ENCODE measurements at regions not wholly inside any gene's neighbourhood (a gene's known extent, or its start where the extent isn't known, plus 50 kb on each side); places are given as distances from the start of the nearest gene placed in this dataset.

DNA sequence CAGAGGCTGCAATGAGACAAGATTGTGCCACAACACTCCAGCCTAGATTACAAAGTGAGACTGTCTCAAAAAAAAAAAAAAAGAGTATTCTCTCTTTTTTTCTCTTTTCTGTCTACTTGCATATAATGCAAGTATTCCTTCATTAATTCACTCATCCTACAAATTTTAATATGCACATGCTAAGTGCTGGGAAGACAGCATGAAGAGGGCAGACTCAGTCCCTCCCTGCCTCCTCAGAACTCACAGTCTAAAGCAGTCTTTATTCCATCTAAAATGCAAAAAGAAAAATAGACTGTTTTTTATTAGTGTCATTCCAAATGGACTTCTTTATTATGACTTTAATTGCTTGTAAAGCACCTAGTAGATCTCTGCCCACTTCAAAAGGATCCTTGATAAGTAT is 85.6 kb downstream of the NKX6-1 start (continued):
- TF ChIP-seq SPI1 (IDR thresholded peaks at IDR 0.05; ENCODE audit: borderline replicate concordance, insufficient read depth, low read depth, low read length) (no peak), RAD21 (IDR thresholded peaks at IDR 0.05; ENCODE audit: insufficient read depth, low read depth, low read length) (no peak), CBX5 (IDR thresholded peaks at IDR 0.05; ENCODE audit: low read depth) (no peak)
- TF ChIP-seq, protein P1, sequence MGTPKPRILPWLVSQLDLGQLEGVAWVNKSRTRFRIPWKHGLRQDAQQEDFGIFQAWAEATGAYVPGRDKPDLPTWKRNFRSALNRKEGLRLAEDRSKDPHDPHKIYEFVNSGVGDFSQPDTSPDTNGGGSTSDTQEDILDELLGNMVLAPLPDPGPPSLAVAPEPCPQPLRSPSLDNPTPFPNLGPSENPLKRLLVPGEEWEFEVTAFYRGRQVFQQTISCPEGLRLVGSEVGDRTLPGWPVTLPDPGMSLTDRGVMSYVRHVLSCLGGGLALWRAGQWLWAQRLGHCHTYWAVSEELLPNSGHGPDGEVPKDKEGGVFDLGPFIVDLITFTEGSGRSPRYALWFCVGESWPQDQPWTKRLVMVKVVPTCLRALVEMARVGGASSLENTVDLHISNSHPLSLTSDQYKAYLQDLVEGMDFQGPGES (IDR thresholded peaks at IDR 0.05) = no peak
- TF ChIP-seq, protein P2, sequence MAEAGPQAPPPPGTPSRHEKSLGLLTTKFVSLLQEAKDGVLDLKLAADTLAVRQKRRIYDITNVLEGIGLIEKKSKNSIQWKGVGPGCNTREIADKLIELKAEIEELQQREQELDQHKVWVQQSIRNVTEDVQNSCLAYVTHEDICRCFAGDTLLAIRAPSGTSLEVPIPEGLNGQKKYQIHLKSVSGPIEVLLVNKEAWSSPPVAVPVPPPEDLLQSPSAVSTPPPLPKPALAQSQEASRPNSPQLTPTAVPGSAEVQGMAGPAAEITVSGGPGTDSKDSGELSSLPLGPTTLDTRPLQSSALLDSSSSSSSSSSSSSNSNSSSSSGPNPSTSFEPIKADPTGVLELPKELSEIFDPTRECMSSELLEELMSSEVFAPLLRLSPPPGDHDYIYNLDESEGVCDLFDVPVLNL (IDR thresholded peaks at IDR 0.05; ENCODE audit: low read depth, low read length) = no peak

DNA sequence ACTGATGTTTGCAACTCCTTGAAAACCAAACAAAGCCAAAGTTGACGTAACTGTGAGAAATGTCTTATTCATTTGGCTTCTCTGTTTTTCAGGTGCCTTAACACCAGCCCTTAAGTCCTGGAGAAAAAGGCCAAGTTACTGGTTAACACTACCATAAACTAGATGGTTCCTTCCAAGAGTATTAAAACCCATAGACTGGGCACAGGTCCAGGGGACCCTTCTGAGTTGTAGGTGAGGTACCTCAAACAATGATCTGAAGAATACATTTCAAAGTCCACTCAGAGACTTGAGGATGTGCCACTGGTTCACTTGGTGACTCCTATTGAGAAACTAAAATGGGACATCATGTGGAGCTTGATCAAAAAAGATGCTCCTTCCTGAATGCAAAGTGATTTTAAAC is 87.0 kb downstream of the NKX6-1 start:
- DNase-seq (ENCODE audit: low read depth, low spot score) (no peak), FAIRE-seq (no peak), ATAC-seq (no peak)
- intact Hi-C loops (cut with micrococcal nuclease; ENCODE audit: unreplicated experiment) = no loop called here
- Histone ChIP-seq H3K4me3 (no peak overlapping the region), H2AFZ (ENCODE audit: control insufficient read depth, low read depth, low read length) (no peak overlapping the region), H4K20me1 (ENCODE audit: control insufficient read depth, insufficient read depth) (no peaks in the 10 kb centered on the region), H3K9me3 (replicated peaks; ENCODE audit: control insufficient read depth, insufficient read depth, low read length) (no peaks in the 10 kb centered on the region), H3K4me1 (ENCODE audit: control insufficient read depth, insufficient read depth, low read length) (no peaks in the 10 kb centered on the region), H3K9ac (ENCODE audit: control insufficient read depth, insufficient read depth, low read length) (no peak overlapping the region), H3K4me2 (ENCODE audit: control insufficient read depth, insufficient read depth) (no peak overlapping the region), H3K36me3 (ENCODE audit: control insufficient read depth in 2 of 2, insufficient read depth in 2 of 2, low read length in 1 of 2) (no peaks in the 10 kb centered on the region), H3K27ac (ENCODE audit: control insufficient read depth, insufficient read depth) (no peak overlapping the region), H3K79me2 (ENCODE audit: control insufficient read depth, insufficient read depth, low read length) (no peaks in the 10 kb centered on the region), H3K27me3 (replicated peaks in 1 of 2; ENCODE audit: control insufficient read depth in 2 of 2, insufficient read depth in 2 of 2, low read length in 1 of 2) (no peaks in the 10 kb centered on the region)
- in situ Hi-C loops (cut with MboI) = no loop called here
- RAD21 ChIA-PET (ENCODE audit: unreplicated experiment) = no interaction called here
- POLR2A ChIA-PET = no interaction called here
- SMC1A ChIA-PET (ENCODE audit: uncharacterized antibody, unreplicated experiment) = no interaction called here
- 0% methylated on average over 1 of the region's 1 CpG for WGBS (ENCODE audit: insufficient coverage, insufficient replicate concordance, low lambda C conversion rate, missing lambda C conversion rate)
- CTCF ChIA-PET = no interaction called here
- BruUV-seq (replicated peaks) = no TSS peak
- TF ChIP-seq, protein P3, sequence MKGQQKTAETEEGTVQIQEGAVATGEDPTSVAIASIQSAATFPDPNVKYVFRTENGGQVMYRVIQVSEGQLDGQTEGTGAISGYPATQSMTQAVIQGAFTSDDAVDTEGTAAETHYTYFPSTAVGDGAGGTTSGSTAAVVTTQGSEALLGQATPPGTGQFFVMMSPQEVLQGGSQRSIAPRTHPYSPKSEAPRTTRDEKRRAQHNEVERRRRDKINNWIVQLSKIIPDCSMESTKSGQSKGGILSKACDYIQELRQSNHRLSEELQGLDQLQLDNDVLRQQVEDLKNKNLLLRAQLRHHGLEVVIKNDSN (IDR thresholded peaks at IDR 0.05; ENCODE audit: borderline replicate concordance, extremely low read length, insufficient read depth, low read depth, low read length) = no peak
- TF ChIP-seq MYC (IDR thresholded peaks at IDR 0.05; ENCODE audit: insufficient read depth, insufficient read length, insufficient replicate concordance, low read length, severe bottlenecking) (no peak), EGR1 (IDR thresholded peaks at IDR 0.05; ENCODE audit: borderline replicate concordance in 1 of 2, low read depth in 2 of 2, low read length in 2 of 2) (no peak), BCL11A (IDR thresholded peaks at IDR 0.05; ENCODE audit: low read depth, low read length) (no peak), TCF7 (IDR thresholded peaks at IDR 0.05; ENCODE audit: borderline replicate concordance) (no peak), EZH2 (IDR thresholded peaks at IDR 0.05; ENCODE audit: borderline replicate concordance, control insufficient read depth, low read depth, low read length) (no peak), HDAC2 (IDR thresholded peaks at IDR 0.05) (no peak)
- TF ChIP-seq, protein P4, sequence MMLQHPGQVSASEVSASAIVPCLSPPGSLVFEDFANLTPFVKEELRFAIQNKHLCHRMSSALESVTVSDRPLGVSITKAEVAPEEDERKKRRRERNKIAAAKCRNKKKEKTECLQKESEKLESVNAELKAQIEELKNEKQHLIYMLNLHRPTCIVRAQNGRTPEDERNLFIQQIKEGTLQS (IDR thresholded peaks at IDR 0.05; ENCODE audit: borderline replicate concordance, extremely low read depth, low read depth, low read length) = no peak
- TF ChIP-seq, protein P5, sequence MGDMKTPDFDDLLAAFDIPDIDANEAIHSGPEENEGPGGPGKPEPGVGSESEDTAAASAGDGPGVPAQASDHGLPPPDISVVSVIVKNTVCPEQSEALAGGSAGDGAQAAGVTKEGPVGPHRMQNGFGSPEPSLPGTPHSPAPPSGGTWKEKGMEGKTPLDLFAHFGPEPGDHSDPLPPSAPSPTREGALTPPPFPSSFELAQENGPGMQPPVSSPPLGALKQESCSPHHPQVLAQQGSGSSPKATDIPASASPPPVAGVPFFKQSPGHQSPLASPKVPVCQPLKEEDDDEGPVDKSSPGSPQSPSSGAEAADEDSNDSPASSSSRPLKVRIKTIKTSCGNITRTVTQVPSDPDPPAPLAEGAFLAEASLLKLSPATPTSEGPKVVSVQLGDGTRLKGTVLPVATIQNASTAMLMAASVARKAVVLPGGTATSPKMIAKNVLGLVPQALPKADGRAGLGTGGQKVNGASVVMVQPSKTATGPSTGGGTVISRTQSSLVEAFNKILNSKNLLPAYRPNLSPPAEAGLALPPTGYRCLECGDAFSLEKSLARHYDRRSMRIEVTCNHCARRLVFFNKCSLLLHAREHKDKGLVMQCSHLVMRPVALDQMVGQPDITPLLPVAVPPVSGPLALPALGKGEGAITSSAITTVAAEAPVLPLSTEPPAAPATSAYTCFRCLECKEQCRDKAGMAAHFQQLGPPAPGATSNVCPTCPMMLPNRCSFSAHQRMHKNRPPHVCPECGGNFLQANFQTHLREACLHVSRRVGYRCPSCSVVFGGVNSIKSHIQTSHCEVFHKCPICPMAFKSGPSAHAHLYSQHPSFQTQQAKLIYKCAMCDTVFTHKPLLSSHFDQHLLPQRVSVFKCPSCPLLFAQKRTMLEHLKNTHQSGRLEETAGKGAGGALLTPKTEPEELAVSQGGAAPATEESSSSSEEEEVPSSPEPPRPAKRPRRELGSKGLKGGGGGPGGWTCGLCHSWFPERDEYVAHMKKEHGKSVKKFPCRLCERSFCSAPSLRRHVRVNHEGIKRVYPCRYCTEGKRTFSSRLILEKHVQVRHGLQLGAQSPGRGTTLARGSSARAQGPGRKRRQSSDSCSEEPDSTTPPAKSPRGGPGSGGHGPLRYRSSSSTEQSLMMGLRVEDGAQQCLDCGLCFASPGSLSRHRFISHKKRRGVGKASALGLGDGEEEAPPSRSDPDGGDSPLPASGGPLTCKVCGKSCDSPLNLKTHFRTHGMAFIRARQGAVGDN (IDR thresholded peaks at IDR 0.05) = no peak
